ENCODE measurements at regions not wholly inside any gene's neighbourhood (a gene's known extent, or its start where the extent isn't known, plus 50 kb on each side); places are given as distances from the start of the nearest gene placed in this dataset.

GRCh38 chr12:29883525-29883924 is 99.8 kb upstream of the TMTC1 start:
- TF ChIP-seq, protein P1, sequence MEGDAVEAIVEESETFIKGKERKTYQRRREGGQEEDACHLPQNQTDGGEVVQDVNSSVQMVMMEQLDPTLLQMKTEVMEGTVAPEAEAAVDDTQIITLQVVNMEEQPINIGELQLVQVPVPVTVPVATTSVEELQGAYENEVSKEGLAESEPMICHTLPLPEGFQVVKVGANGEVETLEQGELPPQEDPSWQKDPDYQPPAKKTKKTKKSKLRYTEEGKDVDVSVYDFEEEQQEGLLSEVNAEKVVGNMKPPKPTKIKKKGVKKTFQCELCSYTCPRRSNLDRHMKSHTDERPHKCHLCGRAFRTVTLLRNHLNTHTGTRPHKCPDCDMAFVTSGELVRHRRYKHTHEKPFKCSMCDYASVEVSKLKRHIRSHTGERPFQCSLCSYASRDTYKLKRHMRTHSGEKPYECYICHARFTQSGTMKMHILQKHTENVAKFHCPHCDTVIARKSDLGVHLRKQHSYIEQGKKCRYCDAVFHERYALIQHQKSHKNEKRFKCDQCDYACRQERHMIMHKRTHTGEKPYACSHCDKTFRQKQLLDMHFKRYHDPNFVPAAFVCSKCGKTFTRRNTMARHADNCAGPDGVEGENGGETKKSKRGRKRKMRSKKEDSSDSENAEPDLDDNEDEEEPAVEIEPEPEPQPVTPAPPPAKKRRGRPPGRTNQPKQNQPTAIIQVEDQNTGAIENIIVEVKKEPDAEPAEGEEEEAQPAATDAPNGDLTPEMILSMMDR (IDR thresholded peaks at IDR 0.05): no peak
- TF ChIP-seq POLR2A (IDR thresholded peaks at IDR 0.05) (no peak), EP300 (IDR thresholded peaks at IDR 0.05) (no peak), POLR2AphosphoS5 (IDR thresholded peaks at IDR 0.05) (no peak)

All from gastroesophageal sphincter (tissue), 3 donors.